ENCODE measurements at regions not wholly inside any gene's neighbourhood (a gene's known extent, or its start where the extent isn't known, plus 50 kb on each side); places are given as distances from the start of the nearest gene placed in this dataset.
"Not testable (repeated sequence)": the region's sequence is repeated elsewhere in the genome, so short reads cannot be mapped to it uniquely, and the experiment has no call there.

GRCh38 chr1:96073100-96073499 is 648.5 kb upstream of the PTBP2 start:
- no peak for DNase-seq (ENCODE audit: low read depth in 2 of 2)

- DNase-seq (ENCODE audit: low read depth in 2 of 2), result no peak
Measured at GRCh38 chr1:96074422-96074821, 647.2 kb upstream of the PTBP2 start.

GRCh38 chr1:96074876-96075577 is 646.6 kb upstream of the PTBP2 start:
- no peak for DNase-seq (ENCODE audit: low read depth in 2 of 2)

GRCh38 chr1:96075704-96076455 is 645.7 kb upstream of the PTBP2 start:
- DNase-seq (ENCODE audit: low read depth in 2 of 2), result no peak

GRCh38 chr1:96076589-96076988 is 645.0 kb upstream of the PTBP2 start:
- DNase-seq (ENCODE audit: low read depth in 2 of 2), result no peak

- DNase-seq (ENCODE audit: low read depth in 2 of 2), result no peak
Measured at GRCh38 chr1:96079581-96079980, 642.0 kb upstream of the PTBP2 start.

GRCh38 chr1:96080925-96081324 is 640.7 kb upstream of the PTBP2 start:
- no peak for DNase-seq (ENCODE audit: low read depth in 2 of 2)

GRCh38 chr1:96087719-96088118 is 633.9 kb upstream of the PTBP2 start:
- DNase-seq (ENCODE audit: low read depth in 2 of 2), result no peak

GRCh38 chr1:96090134-96090533 is 631.5 kb upstream of the PTBP2 start:
- no peak for DNase-seq (ENCODE audit: low read depth in 2 of 2)

- DNase-seq (ENCODE audit: low read depth in 2 of 2), result no peak
Measured at GRCh38 chr1:96095849-96096612, 625.6 kb upstream of the PTBP2 start.

- DNase-seq (ENCODE audit: low read depth in 2 of 2), result no peak
Measured at GRCh38 chr1:96096613-96097321, 624.8 kb upstream of the PTBP2 start.

- no peak for DNase-seq (ENCODE audit: low read depth in 2 of 2)
Measured at GRCh38 chr1:96104506-96104905, 617.1 kb upstream of the PTBP2 start.

GRCh38 chr1:96104906-96105305 is 616.7 kb upstream of the PTBP2 start:
- no peak for DNase-seq (ENCODE audit: low read depth in 2 of 2)

GRCh38 chr1:96116731-96117130 is 604.9 kb upstream of the PTBP2 start:
- no peak for DNase-seq (ENCODE audit: low read depth in 2 of 2)

- DNase-seq (ENCODE audit: low read depth in 2 of 2), result no peak
Measured at GRCh38 chr1:96130432-96130831, 591.2 kb upstream of the PTBP2 start.

- DNase-seq (ENCODE audit: low read depth in 2 of 2), result no peak
Measured at GRCh38 chr1:96144636-96145035, 576.9 kb upstream of the PTBP2 start.

GRCh38 chr1:96145492-96145891 is 576.1 kb upstream of the PTBP2 start:
- DNase-seq (ENCODE audit: low read depth in 2 of 2), result no peak

GRCh38 chr1:96152957-96153356 is 568.6 kb upstream of the PTBP2 start:
- DNase-seq (ENCODE audit: low read depth in 2 of 2), result not testable (repeated sequence)

GRCh38 chr1:96157101-96157500 is 564.5 kb upstream of the PTBP2 start:
- no peak for DNase-seq (ENCODE audit: low read depth in 2 of 2)

GRCh38 chr1:96159379-96159778 is 562.2 kb upstream of the PTBP2 start:
- DNase-seq (ENCODE audit: low read depth in 2 of 2), result no peak

GRCh38 chr1:96164053-96164452 is 557.5 kb upstream of the PTBP2 start:
- no peak for DNase-seq (ENCODE audit: low read depth in 2 of 2)

GRCh38 chr1:96178053-96178452 is 543.5 kb upstream of the PTBP2 start:
- DNase-seq (ENCODE audit: low read depth in 2 of 2), result no peak

Measured in fibroblast of skin of left biceps (primary cell).